GM12875 (cell line): ENCODE measurements at regions not wholly inside any gene's neighbourhood (a gene's known extent, or its start where the extent isn't known, plus 50 kb on each side); places are given as distances from the start of the nearest gene placed in this dataset.

Experiments
- H3K4me3 ChIP-seq: one replicate; pipeline ENCODE4 v1.5.1; 2011; ENCODE audit warnings: low read depth, low read length, control low read depth
- CTCF ChIP-seq: IDR thresholded peaks from 2 replicates; pipeline ENCODE4 v1.5.1; 2011; ENCODE audit warnings: low read depth, mild to moderate bottlenecking, control low read depth, inconsistent platforms, low read length, moderate library complexity, borderline replicate concordance; ENCODE audit not compliant: insufficient read depth

DNA sequence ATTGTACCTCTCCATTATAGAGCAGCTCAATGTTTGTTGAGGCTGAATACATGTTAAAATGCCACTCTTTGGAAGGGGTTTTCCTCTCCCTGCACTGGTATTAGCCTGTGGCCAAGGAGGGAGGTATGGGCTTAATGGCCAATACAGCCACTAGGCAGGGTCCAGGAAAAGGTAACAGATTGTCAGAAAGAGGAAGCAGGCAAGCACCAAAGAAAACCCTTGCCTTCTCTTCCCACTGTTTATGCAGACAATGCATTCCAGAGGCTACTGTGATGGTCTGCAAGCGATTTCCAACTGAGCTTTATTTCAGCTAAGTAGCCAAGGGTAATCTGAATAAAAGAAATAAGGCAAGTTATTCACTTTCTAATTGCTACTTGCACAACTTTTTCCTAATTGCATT, 95.3 kb upstream of the SLC27A6 start:
- TF ChIP-seq CTCF = no peak
- no peak overlapping the region for H3K4me3 ChIP-seq

- H3K4me3 ChIP-seq = no peak overlapping the region
- TF ChIP-seq CTCF = no peak
These were observed 94.9 kb upstream of the SLC27A6 start for GRCh38 chr5:128870373-128870772.

- H3K4me3 ChIP-seq = no peak overlapping the region
- no peak for TF ChIP-seq CTCF
These were observed 94.4 kb upstream of the SLC27A6 start for GRCh38 chr5:128870923-128871322.

DNA sequence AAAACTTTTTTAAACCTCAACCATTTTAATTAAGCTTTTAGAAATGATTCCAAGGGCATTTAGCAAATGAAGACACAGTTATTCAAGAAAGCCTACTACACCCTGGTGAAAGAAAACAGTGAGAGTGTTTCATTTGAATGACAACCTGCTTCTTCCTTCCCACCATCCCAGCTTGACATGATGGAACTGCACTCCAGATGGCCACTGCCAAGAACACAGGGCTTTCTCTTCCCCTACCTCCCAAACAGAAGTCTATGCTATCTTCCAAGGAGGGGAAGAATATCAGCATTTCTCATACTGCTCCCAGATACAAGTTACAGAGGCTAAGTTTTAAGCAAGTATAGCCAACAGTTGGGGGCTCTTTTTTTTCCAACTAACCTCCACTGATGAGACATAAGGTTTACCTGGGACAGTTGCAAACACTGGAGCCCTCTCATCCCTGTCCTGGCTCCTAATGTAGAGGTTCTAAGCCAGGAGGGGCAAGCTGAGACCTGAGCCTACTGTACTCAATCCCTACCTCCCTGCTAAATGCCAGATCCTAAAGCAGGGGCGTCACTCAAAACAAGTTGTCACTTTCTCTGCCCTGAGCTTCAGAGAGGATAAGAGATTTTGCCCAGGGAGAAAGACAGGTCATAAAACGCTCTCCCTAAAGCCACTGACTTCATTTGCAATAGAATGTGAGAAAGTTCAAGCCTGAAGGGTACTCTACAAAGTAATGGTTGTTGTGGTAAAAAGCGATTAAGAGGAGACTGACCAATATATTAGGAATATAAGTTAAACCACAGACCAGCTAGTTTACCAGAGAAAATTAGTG, 88.5 kb upstream of the SLC27A6 start:
- no peak for TF ChIP-seq CTCF

GRCh38 chr5:128877476-128877875, 87.8 kb upstream of the SLC27A6 start:
- TF ChIP-seq CTCF = no peak
- no peak overlapping the region for H3K4me3 ChIP-seq

More for the DNA sequence above, 88.5 kb upstream of the SLC27A6 start:
- H3K4me3 ChIP-seq = no peak overlapping the region

- no peak overlapping the region for H3K4me3 ChIP-seq
- TF ChIP-seq CTCF = no peak
These were observed 83.7 kb upstream of the SLC27A6 start for GRCh38 chr5:128881502-128882018.
